HepG2 (cell line): ENCODE measurements at regions not wholly inside any gene's neighbourhood (a gene's known extent, or its start where the extent isn't known, plus 50 kb on each side); places are given as distances from the start of the nearest gene placed in this dataset.

Experiments used
- FOXO1 ChIP-seq: sonication (generic); formaldehyde crosslinking; IDR thresholded peaks from 2 replicates; pipeline ENCODE4 v1.4.0; 2020; ENCODE audit warnings: missing genetic modification reagents
- KDM3A ChIP-seq: IDR thresholded peaks from 2 replicates; pipeline ENCODE4 v1.6.1; 2018; ENCODE audit warnings: low read depth, missing compliant biosample characterization
- KLF11 ChIP-seq: IDR thresholded peaks from 2 replicates; pipeline ENCODE4 v1.6.1; 2016; ENCODE audit warnings: missing compliant biosample characterization
- MAFF ChIP-seq: IDR thresholded peaks from 2 replicates; pipeline ENCODE4 v1.6.1; 2011; ENCODE audit warnings: low read depth, low read length, improper control_type of control experiment
- NCOA5 ChIP-seq: sonication (generic); formaldehyde crosslinking; IDR thresholded peaks from 2 replicates; pipeline ENCODE4 v1.4.0; 2020; ENCODE audit warnings: missing genetic modification reagents
- THYN1 ChIP-seq: sonication (generic); formaldehyde crosslinking; IDR thresholded peaks from 2 replicates; pipeline ENCODE4 v1.8.1; 2023; ENCODE audit warnings: low read depth, mild to moderate bottlenecking, moderate library complexity, missing genetic modification reagents, borderline replicate concordance
- ZNF350 ChIP-seq: sonication (generic); formaldehyde crosslinking; IDR thresholded peaks from 2 replicates; pipeline ENCODE4 v1.4.0; 2020; ENCODE audit warnings: mild to moderate bottlenecking, low read depth, missing genetic modification reagents, borderline replicate concordance
- ZNF629 ChIP-seq: sonication (generic); formaldehyde crosslinking; conservative IDR thresholded peaks from 2 replicates; pipeline ENCODE4 v1.5.0; 2020; ENCODE audit warnings: missing genetic modification reagents
- ZNF766 ChIP-seq: sonication (generic); formaldehyde crosslinking; IDR thresholded peaks from 2 replicates; pipeline ENCODE4 v1.5.0; 2020; ENCODE audit warnings: missing genetic modification reagents, borderline replicate concordance
- TF ChIP-seq, protein P1 (sequence below): sonication (generic); formaldehyde crosslinking; IDR thresholded peaks from 2 replicates; pipeline ENCODE4 v1.5.1; 2020; ENCODE audit warnings: mild to moderate bottlenecking, moderate library complexity, missing genetic modification reagents
- TF ChIP-seq, protein P2 (sequence below): sonication (generic); formaldehyde crosslinking; IDR thresholded peaks from 2 replicates; pipeline ENCODE4 v1.4.0; 2020; ENCODE audit warnings: low read depth, missing genetic modification reagents

DNA sequence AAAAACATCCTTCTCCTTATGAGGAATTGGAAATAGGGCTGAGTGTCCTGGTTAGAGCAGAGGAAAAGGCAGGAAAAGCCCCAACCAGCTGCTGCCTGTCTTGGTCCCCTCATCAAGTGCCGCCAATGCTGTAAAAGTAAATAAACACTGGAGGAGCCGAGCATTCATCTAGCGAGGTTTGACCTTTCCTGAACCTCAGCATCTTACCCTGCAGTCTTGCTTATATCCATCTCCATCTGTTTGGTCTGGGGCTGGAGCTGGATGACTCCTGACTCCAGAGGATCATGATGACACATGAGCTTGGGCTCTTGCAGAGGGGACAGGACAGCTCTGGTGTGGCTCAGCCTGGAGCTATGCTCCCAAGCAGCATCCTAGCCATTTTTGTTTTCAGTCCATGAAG is 501.1 kb downstream of the TNS3 start (continued):
- TF ChIP-seq, protein P1, sequence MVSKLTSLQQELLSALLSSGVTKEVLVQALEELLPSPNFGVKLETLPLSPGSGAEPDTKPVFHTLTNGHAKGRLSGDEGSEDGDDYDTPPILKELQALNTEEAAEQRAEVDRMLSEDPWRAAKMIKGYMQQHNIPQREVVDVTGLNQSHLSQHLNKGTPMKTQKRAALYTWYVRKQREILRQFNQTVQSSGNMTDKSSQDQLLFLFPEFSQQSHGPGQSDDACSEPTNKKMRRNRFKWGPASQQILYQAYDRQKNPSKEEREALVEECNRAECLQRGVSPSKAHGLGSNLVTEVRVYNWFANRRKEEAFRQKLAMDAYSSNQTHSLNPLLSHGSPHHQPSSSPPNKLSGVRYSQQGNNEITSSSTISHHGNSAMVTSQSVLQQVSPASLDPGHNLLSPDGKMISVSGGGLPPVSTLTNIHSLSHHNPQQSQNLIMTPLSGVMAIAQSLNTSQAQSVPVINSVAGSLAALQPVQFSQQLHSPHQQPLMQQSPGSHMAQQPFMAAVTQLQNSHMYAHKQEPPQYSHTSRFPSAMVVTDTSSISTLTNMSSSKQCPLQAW (CRISPR knock-in tag): no peak
- TF ChIP-seq NCOA5 (CRISPR knock-in tag): no peak
- no peak for TF ChIP-seq ZNF350 (CRISPR knock-in tag)
- no peak for TF ChIP-seq MAFF
- no peak for TF ChIP-seq KLF11 (CRISPR knock-in tag)
- TF ChIP-seq, protein P2, sequence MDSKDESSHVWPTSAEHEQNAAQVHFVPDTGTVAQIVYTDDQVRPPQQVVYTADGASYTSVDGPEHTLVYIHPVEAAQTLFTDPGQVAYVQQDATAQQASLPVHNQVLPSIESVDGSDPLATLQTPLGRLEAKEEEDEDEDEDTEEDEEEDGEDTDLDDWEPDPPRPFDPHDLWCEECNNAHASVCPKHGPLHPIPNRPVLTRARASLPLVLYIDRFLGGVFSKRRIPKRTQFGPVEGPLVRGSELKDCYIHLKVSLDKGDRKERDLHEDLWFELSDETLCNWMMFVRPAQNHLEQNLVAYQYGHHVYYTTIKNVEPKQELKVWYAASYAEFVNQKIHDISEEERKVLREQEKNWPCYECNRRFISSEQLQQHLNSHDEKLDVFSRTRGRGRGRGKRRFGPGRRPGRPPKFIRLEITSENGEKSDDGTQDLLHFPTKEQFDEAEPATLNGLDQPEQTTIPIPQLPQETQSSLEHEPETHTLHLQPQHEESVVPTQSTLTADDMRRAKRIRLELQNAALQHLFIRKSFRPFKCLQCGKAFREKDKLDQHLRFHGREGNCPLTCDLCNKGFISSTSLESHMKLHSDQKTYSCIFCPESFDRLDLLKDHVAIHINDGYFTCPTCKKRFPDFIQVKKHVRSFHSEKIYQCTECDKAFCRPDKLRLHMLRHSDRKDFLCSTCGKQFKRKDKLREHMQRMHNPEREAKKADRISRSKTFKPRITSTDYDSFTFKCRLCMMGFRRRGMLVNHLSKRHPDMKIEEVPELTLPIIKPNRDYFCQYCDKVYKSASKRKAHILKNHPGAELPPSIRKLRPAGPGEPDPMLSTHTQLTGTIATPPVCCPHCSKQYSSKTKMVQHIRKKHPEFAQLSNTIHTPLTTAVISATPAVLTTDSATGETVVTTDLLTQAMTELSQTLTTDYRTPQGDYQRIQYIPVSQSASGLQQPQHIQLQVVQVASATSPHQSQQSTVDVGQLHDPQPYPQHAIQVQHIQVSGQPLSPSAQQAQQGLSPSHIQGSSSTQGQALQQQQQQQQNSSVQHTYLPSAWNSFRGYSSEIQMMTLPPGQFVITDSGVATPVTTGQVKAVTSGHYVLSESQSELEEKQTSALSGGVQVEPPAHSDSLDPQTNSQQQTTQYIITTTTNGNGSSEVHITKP (CRISPR knock-in tag): no peak
- TF ChIP-seq ZNF766 (CRISPR knock-in tag): no peak
- no peak for TF ChIP-seq KDM3A
- no peak for TF ChIP-seq ZNF629 (CRISPR knock-in tag)
- no peak for TF ChIP-seq THYN1
- no peak for TF ChIP-seq FOXO1 (CRISPR knock-in tag)
